ENCODE measurements at regions not wholly inside any gene's neighbourhood (a gene's known extent, or its start where the extent isn't known, plus 50 kb on each side); places are given as distances from the start of the nearest gene placed in this dataset.
"Not testable (repeated sequence)": the region's sequence is repeated elsewhere in the genome, so short reads cannot be mapped to it uniquely, and the experiment has no call there.

DNA sequence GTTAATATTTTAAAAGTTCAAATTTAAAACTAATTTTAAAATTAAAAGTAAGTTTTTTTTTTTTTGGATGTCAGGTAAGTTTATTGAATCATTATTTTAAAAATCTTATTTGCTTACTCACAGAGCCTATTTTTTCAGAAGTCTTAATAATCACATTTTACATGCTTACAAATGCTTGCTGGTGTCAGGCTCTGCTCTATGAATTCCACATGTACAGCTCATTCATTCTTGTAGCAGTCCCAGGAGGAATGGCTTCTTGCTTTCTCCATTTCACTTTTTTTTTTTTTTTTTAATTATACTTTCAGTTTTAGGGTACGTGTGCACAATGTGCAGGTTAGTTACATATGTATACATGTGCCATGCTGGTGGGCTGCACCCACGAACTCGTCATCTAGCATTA lies 368.1 kb downstream of the HS3ST1 start:
- TF ChIP-seq, protein P1, sequence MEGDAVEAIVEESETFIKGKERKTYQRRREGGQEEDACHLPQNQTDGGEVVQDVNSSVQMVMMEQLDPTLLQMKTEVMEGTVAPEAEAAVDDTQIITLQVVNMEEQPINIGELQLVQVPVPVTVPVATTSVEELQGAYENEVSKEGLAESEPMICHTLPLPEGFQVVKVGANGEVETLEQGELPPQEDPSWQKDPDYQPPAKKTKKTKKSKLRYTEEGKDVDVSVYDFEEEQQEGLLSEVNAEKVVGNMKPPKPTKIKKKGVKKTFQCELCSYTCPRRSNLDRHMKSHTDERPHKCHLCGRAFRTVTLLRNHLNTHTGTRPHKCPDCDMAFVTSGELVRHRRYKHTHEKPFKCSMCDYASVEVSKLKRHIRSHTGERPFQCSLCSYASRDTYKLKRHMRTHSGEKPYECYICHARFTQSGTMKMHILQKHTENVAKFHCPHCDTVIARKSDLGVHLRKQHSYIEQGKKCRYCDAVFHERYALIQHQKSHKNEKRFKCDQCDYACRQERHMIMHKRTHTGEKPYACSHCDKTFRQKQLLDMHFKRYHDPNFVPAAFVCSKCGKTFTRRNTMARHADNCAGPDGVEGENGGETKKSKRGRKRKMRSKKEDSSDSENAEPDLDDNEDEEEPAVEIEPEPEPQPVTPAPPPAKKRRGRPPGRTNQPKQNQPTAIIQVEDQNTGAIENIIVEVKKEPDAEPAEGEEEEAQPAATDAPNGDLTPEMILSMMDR (IDR thresholded peaks at IDR 0.05): not testable (repeated sequence)
- TF ChIP-seq POLR2A (IDR thresholded peaks at IDR 0.05; ENCODE audit: low read depth); POLR2AphosphoS5 (IDR thresholded peaks at IDR 0.05); EP300 (IDR thresholded peaks at IDR 0.05): not testable (repeated sequence)
